Liver (tissue), 3 donors: ENCODE measurements at regions not wholly inside any gene's neighbourhood (a gene's known extent, or its start where the extent isn't known, plus 50 kb on each side); places are given as distances from the start of the nearest gene placed in this dataset.

Source experiments
- EGR1 ChIP-seq, 2 donors: IDR thresholded peaks; 2 replicates each; pipeline ENCODE4 v1.6.1; 2016 to 2018; ENCODE audit warnings: antibody characterized with exemption in 2 of 2, low read depth in 2 of 2
- FOXA1 ChIP-seq: IDR thresholded peaks from 2 replicates; pipeline ENCODE4 v1.6.1; 2016; ENCODE audit warnings: antibody characterized with exemption
- GABPA ChIP-seq, 2 donors: IDR thresholded peaks in 1 of 2; conservative IDR thresholded peaks in 1 of 2; 2 replicates each; pipeline ENCODE4 v1.6.1; 2016; ENCODE audit warnings: antibody characterized with exemption in 2 of 2, mild to moderate bottlenecking in 1 of 2, moderate library complexity in 1 of 2
- HNF4A ChIP-seq, 2 donors: conservative IDR thresholded peaks; 2 replicates each; pipeline ENCODE4 v1.6.1; 2016; ENCODE audit warnings: antibody characterized with exemption in 2 of 2, mild to moderate bottlenecking in 2 of 2
- JUND ChIP-seq, 2 donors: IDR thresholded peaks; 2 replicates each; pipeline ENCODE4 v1.6.1; 2016; ENCODE audit warnings: antibody characterized with exemption in 2 of 2
- RAD21 ChIP-seq, 2 donors: IDR thresholded peaks; 2 replicates each; pipeline ENCODE4 v1.6.1; 2016; ENCODE audit warnings: antibody characterized with exemption in 2 of 2, mild to moderate bottlenecking in 2 of 2
- SP1 ChIP-seq: IDR thresholded peaks from 2 replicates; pipeline ENCODE4 v1.6.1; 2018; ENCODE audit warnings: antibody characterized with exemption, mild to moderate bottlenecking
- TAF1 ChIP-seq: conservative IDR thresholded peaks from 2 replicates; pipeline ENCODE4 v1.6.1; 2016; ENCODE audit warnings: antibody characterized with exemption, mild to moderate bottlenecking
- YY1 ChIP-seq: IDR thresholded peaks from 2 replicates; pipeline ENCODE4 v1.6.1; 2016; ENCODE audit warnings: antibody characterized with exemption, mild to moderate bottlenecking
- TF ChIP-seq, protein P1 (sequence below): fragments of 150-350 bp; IDR thresholded peaks from 2 replicates; pipeline ENCODE4 v1.5.1; 2017; ENCODE audit warnings: improper control_type of control experiment, low read depth, low read length; ENCODE audit not compliant: missing input control
- TF ChIP-seq, protein P2 (sequence below): IDR thresholded peaks from 2 replicates; pipeline ENCODE4 v1.6.1; 2016; ENCODE audit warnings: antibody characterized with exemption, mild to moderate bottlenecking
- TF ChIP-seq, protein P3 (sequence below): IDR thresholded peaks from 2 replicates; pipeline ENCODE4 v1.6.1; 2016; ENCODE audit warnings: antibody characterized with exemption
- TF ChIP-seq, protein P4 (sequence below): IDR thresholded peaks from 2 replicates; pipeline ENCODE4 v1.6.1; 2016; ENCODE audit warnings: antibody characterized with exemption
- donor health status: healthy.
- donor health status: healthy.

DNA sequence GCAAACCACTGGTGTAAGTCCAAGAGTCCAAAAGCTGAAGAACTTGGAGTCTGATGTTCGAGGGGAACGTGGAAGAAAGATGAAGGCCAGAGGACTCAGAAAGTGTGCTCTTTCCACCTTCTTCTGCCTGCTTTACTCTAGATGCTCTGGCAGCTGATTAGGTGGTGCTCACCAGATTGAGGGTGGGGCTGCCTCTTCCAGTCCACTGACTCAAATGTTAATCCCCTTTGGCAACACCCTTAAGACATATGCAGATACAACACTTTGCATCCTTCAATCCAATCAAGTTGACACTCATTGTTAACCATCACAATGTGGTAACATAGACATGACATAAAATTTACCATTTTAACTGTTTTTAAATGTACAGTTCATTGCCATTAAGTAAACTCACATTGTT lies 249.5 kb downstream of the COG6 start:
- TF ChIP-seq YY1 (no peak), FOXA1 (no peak), SP1 (no peak), TAF1 (no peak), RAD21 (IDR thresholded peaks at IDR 0.05) (no peak), HNF4A (conservative IDR thresholded peaks at IDR 0.05) (no peak), GABPA (IDR thresholded peaks at IDR 0.05 in 1 of 2, conservative IDR thresholded peaks at IDR 0.05 in 1 of 2) (no peak), JUND (IDR thresholded peaks at IDR 0.05) (no peak), EGR1 (IDR thresholded peaks at IDR 0.05; ENCODE audit: low read depth in 2 of 2) (no peak)
- TF ChIP-seq, protein P1, sequence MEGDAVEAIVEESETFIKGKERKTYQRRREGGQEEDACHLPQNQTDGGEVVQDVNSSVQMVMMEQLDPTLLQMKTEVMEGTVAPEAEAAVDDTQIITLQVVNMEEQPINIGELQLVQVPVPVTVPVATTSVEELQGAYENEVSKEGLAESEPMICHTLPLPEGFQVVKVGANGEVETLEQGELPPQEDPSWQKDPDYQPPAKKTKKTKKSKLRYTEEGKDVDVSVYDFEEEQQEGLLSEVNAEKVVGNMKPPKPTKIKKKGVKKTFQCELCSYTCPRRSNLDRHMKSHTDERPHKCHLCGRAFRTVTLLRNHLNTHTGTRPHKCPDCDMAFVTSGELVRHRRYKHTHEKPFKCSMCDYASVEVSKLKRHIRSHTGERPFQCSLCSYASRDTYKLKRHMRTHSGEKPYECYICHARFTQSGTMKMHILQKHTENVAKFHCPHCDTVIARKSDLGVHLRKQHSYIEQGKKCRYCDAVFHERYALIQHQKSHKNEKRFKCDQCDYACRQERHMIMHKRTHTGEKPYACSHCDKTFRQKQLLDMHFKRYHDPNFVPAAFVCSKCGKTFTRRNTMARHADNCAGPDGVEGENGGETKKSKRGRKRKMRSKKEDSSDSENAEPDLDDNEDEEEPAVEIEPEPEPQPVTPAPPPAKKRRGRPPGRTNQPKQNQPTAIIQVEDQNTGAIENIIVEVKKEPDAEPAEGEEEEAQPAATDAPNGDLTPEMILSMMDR, result no peak
- TF ChIP-seq, protein P2, sequence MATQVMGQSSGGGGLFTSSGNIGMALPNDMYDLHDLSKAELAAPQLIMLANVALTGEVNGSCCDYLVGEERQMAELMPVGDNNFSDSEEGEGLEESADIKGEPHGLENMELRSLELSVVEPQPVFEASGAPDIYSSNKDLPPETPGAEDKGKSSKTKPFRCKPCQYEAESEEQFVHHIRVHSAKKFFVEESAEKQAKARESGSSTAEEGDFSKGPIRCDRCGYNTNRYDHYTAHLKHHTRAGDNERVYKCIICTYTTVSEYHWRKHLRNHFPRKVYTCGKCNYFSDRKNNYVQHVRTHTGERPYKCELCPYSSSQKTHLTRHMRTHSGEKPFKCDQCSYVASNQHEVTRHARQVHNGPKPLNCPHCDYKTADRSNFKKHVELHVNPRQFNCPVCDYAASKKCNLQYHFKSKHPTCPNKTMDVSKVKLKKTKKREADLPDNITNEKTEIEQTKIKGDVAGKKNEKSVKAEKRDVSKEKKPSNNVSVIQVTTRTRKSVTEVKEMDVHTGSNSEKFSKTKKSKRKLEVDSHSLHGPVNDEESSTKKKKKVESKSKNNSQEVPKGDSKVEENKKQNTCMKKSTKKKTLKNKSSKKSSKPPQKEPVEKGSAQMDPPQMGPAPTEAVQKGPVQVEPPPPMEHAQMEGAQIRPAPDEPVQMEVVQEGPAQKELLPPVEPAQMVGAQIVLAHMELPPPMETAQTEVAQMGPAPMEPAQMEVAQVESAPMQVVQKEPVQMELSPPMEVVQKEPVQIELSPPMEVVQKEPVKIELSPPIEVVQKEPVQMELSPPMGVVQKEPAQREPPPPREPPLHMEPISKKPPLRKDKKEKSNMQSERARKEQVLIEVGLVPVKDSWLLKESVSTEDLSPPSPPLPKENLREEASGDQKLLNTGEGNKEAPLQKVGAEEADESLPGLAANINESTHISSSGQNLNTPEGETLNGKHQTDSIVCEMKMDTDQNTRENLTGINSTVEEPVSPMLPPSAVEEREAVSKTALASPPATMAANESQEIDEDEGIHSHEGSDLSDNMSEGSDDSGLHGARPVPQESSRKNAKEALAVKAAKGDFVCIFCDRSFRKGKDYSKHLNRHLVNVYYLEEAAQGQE, result no peak
- TF ChIP-seq, protein P3, sequence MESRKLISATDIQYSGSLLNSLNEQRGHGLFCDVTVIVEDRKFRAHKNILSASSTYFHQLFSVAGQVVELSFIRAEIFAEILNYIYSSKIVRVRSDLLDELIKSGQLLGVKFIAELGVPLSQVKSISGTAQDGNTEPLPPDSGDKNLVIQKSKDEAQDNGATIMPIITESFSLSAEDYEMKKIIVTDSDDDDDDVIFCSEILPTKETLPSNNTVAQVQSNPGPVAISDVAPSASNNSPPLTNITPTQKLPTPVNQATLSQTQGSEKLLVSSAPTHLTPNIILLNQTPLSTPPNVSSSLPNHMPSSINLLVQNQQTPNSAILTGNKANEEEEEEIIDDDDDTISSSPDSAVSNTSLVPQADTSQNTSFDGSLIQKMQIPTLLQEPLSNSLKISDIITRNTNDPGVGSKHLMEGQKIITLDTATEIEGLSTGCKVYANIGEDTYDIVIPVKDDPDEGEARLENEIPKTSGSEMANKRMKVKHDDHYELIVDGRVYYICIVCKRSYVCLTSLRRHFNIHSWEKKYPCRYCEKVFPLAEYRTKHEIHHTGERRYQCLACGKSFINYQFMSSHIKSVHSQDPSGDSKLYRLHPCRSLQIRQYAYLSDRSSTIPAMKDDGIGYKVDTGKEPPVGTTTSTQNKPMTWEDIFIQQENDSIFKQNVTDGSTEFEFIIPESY, result no peak
- TF ChIP-seq, protein P4, sequence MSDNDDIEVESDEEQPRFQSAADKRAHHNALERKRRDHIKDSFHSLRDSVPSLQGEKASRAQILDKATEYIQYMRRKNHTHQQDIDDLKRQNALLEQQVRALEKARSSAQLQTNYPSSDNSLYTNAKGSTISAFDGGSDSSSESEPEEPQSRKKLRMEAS, result no peak
